HEK293 (cell line): ENCODE measurements at regions not wholly inside any gene's neighbourhood (a gene's known extent, or its start where the extent isn't known, plus 50 kb on each side); places are given as distances from the start of the nearest gene placed in this dataset.

Experiments
- BCL11B ChIP-seq: fragments of 450-650 bp; formaldehyde crosslinking; IDR thresholded peaks from 2 replicates; pipeline ENCODE4 v1.5.1; 2016; ENCODE audit warnings: low read depth, missing biosample characterization, missing genetic modification characterization
- EGR2 ChIP-seq: fragments of 450-650 bp; formaldehyde crosslinking; IDR thresholded peaks from 2 replicates; pipeline ENCODE4 v1.5.1; 2016; ENCODE audit warnings: low read depth, missing biosample characterization, missing genetic modification characterization
- GFI1B ChIP-seq: fragments of 450-650 bp; formaldehyde crosslinking; IDR thresholded peaks from 2 replicates; pipeline ENCODE4 v1.5.1; 2016; ENCODE audit warnings: missing biosample characterization, missing genetic modification characterization
- GLIS1 ChIP-seq: fragments of 450-650 bp; formaldehyde crosslinking; IDR thresholded peaks from 2 replicates; pipeline ENCODE4 v1.5.1; 2016; ENCODE audit warnings: missing biosample characterization, missing genetic modification characterization
- KLF8 ChIP-seq: fragments of 450-650 bp; formaldehyde crosslinking; IDR thresholded peaks from 2 replicates; pipeline ENCODE4 v1.5.1; 2016; ENCODE audit warnings: missing biosample characterization, missing genetic modification characterization
- SCRT2 ChIP-seq: fragments of 450-650 bp; formaldehyde crosslinking; IDR thresholded peaks from 2 replicates; pipeline ENCODE4 v1.5.1; 2016; ENCODE audit warnings: missing biosample characterization, missing genetic modification characterization
- ZBTB21 ChIP-seq: fragments of 450-650 bp; formaldehyde crosslinking; IDR thresholded peaks from 2 replicates; pipeline ENCODE4 v1.5.1; 2017; ENCODE audit warnings: missing biosample characterization, missing genetic modification characterization
- ZBTB49 ChIP-seq: fragments of 450-650 bp; formaldehyde crosslinking; IDR thresholded peaks from 2 replicates; pipeline ENCODE4 v1.5.1; 2016; ENCODE audit warnings: missing biosample characterization, missing genetic modification characterization, low read depth
- ZIC2 ChIP-seq: fragments of 450-650 bp; formaldehyde crosslinking; IDR thresholded peaks from 2 replicates; pipeline ENCODE4 v1.5.1; 2016; ENCODE audit warnings: missing biosample characterization, missing genetic modification characterization
- ZNF155 ChIP-seq: fragments of 450-650 bp; formaldehyde crosslinking; IDR thresholded peaks from 2 replicates; pipeline ENCODE4 v1.5.1; 2016; ENCODE audit warnings: missing biosample characterization, missing genetic modification characterization
- ZNF16 ChIP-seq: fragments of 450-650 bp; formaldehyde crosslinking; IDR thresholded peaks from 2 replicates; pipeline ENCODE4 v1.5.1; 2016; ENCODE audit warnings: low read depth, missing biosample characterization, missing genetic modification characterization
- ZNF169 ChIP-seq: fragments of 450-650 bp; formaldehyde crosslinking; IDR thresholded peaks from 2 replicates; pipeline ENCODE4 v1.5.1; 2016; ENCODE audit warnings: missing biosample characterization, missing genetic modification characterization
- ZNF202 ChIP-seq: fragments of 450-650 bp; formaldehyde crosslinking; IDR thresholded peaks from 2 replicates; pipeline ENCODE4 v1.5.1; 2016; ENCODE audit warnings: missing biosample characterization, missing genetic modification characterization, borderline replicate concordance
- ZNF221 ChIP-seq: fragments of 450-650 bp; formaldehyde crosslinking; IDR thresholded peaks from 2 replicates; pipeline ENCODE4 v1.5.1; 2017; ENCODE audit warnings: missing biosample characterization, missing genetic modification characterization, borderline replicate concordance
- ZNF223 ChIP-seq: fragments of 450-650 bp; formaldehyde crosslinking; IDR thresholded peaks from 2 replicates; pipeline ENCODE4 v1.5.1; 2016; ENCODE audit warnings: missing biosample characterization, missing genetic modification characterization
- ZNF366 ChIP-seq: fragments of 450-650 bp; formaldehyde crosslinking; conservative IDR thresholded peaks from 2 replicates; pipeline ENCODE4 v1.5.1; 2016; ENCODE audit warnings: missing biosample characterization, missing genetic modification characterization
- ZNF391 ChIP-seq: fragments of 450-650 bp; formaldehyde crosslinking; IDR thresholded peaks from 2 replicates; pipeline ENCODE4 v1.5.1; 2016; ENCODE audit warnings: low read depth, missing biosample characterization, missing genetic modification characterization, borderline replicate concordance
- ZNF394 ChIP-seq: fragments of 450-650 bp; formaldehyde crosslinking; IDR thresholded peaks from 2 replicates; pipeline ENCODE4 v1.5.1; 2016; ENCODE audit warnings: missing biosample characterization, missing genetic modification characterization, mild to moderate bottlenecking, moderate library complexity, borderline replicate concordance
- ZNF513 ChIP-seq: fragments of 450-650 bp; IDR thresholded peaks from 2 replicates; pipeline ENCODE4 v1.5.1; 2018; ENCODE audit warnings: missing biosample characterization, missing genetic modification characterization
- ZNF521 ChIP-seq: fragments of 450-650 bp; formaldehyde crosslinking; IDR thresholded peaks from 2 replicates; pipeline ENCODE4 v1.5.1; 2017; ENCODE audit warnings: missing biosample characterization, mild to moderate bottlenecking, missing genetic modification characterization
- ZNF549 ChIP-seq: fragments of 450-650 bp; IDR thresholded peaks from 2 replicates; pipeline ENCODE4 v1.5.1; 2018; ENCODE audit warnings: missing biosample characterization, missing genetic modification characterization, mild to moderate bottlenecking, inconsistent platforms, moderate library complexity
- ZNF561 ChIP-seq: fragments of 450-650 bp; IDR thresholded peaks from 2 replicates; pipeline ENCODE4 v1.5.1; 2018; ENCODE audit warnings: missing biosample characterization, missing genetic modification characterization, borderline replicate concordance
- ZNF571 ChIP-seq: fragments of 450-650 bp; formaldehyde crosslinking; IDR thresholded peaks from 2 replicates; pipeline ENCODE4 v1.5.0; 2017; ENCODE audit warnings: missing biosample characterization, missing genetic modification characterization
- ZNF580 ChIP-seq: fragments of 450-650 bp; formaldehyde crosslinking; IDR thresholded peaks from 2 replicates; pipeline ENCODE4 v1.5.1; 2016; ENCODE audit warnings: missing biosample characterization, missing genetic modification characterization
- ZNF600 ChIP-seq: fragments of 450-650 bp; formaldehyde crosslinking; IDR thresholded peaks from 2 replicates; pipeline ENCODE4 v1.5.1; 2016; ENCODE audit warnings: missing biosample characterization, missing genetic modification characterization
- ZNF701 ChIP-seq: fragments of 450-650 bp; formaldehyde crosslinking; IDR thresholded peaks from 2 replicates; pipeline ENCODE4 v1.5.1; 2016; ENCODE audit warnings: missing biosample characterization, missing genetic modification characterization
- ZSCAN30 ChIP-seq: fragments of 450-650 bp; IDR thresholded peaks from 2 replicates; pipeline ENCODE4 v1.5.1; 2018; ENCODE audit warnings: missing biosample characterization, mild to moderate bottlenecking, missing genetic modification characterization, moderate library complexity
- ZXDB ChIP-seq: fragments of 450-650 bp; formaldehyde crosslinking; IDR thresholded peaks from 2 replicates; pipeline ENCODE4 v1.5.1; 2016; ENCODE audit warnings: missing biosample characterization, missing genetic modification characterization
- TF ChIP-seq, protein P1 (sequence below): fragments of 450-650 bp; formaldehyde crosslinking; IDR thresholded peaks from 2 replicates; pipeline ENCODE4 v1.5.1; 2016; ENCODE audit warnings: missing biosample characterization, missing genetic modification characterization, borderline replicate concordance
- TF ChIP-seq, protein P2 (sequence below): fragments of 450-650 bp; formaldehyde crosslinking; IDR thresholded peaks from 2 replicates; pipeline ENCODE4 v1.5.1; 2017; ENCODE audit warnings: missing biosample characterization, missing genetic modification characterization

DNA sequence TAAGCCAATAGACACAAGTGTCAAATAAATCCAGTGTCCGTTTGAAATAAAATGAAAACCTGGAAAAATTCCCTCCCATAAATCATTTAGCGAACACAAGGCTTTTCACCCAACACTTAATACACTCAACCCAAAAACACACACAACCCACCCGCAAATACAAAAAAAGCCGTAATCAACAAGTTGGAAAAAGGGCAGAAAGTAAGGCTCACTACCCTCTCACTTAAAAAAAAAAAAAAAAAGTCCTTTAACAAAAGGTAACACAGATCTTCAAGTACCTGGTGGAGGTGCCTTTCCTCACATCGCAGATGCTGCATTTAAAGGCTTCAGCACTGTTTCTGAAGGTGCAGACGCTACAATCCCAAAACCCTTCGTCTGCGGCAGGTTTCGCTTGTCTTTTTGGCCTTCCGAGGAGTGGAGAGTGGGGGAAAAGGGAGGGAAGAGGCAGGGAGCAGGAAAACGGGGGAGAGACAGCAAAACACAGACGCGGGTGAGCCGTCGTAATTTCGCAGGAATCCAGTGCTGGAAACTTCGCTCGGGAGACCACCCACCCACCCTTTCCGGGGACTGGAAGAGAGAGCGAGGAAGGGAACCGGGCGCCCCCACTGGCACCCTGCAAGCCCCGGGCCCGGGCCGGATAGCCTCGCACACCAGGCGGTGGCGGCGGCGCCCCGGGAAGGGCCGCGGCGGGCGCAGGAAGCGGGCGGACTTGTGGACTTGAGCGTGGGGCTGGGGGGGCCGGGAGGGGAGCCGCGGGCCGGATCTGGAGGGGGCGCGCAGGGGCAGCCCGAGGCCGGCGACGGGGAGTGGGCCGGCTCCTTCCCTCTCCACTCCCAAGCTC, 401.8 kb downstream of the SHQ1 start, which contains the start of gene RYBP (continued):
- no peak for TF ChIP-seq ZBTB49 (tag by site-specific recombination)
- TF ChIP-seq ZXDB (tag by site-specific recombination), result no peak
- TF ChIP-seq KLF8, result no peak
- TF ChIP-seq ZNF701, result no peak
- TF ChIP-seq ZNF600 (tag by site-specific recombination), result peak; percentile 43; the same call in 1 of the 2 replicates
- TF ChIP-seq EGR2 (tag by site-specific recombination), result 0 out of 2 replicates have a peak, but pooled peaks have one; percentile 33
- TF ChIP-seq, protein P1, sequence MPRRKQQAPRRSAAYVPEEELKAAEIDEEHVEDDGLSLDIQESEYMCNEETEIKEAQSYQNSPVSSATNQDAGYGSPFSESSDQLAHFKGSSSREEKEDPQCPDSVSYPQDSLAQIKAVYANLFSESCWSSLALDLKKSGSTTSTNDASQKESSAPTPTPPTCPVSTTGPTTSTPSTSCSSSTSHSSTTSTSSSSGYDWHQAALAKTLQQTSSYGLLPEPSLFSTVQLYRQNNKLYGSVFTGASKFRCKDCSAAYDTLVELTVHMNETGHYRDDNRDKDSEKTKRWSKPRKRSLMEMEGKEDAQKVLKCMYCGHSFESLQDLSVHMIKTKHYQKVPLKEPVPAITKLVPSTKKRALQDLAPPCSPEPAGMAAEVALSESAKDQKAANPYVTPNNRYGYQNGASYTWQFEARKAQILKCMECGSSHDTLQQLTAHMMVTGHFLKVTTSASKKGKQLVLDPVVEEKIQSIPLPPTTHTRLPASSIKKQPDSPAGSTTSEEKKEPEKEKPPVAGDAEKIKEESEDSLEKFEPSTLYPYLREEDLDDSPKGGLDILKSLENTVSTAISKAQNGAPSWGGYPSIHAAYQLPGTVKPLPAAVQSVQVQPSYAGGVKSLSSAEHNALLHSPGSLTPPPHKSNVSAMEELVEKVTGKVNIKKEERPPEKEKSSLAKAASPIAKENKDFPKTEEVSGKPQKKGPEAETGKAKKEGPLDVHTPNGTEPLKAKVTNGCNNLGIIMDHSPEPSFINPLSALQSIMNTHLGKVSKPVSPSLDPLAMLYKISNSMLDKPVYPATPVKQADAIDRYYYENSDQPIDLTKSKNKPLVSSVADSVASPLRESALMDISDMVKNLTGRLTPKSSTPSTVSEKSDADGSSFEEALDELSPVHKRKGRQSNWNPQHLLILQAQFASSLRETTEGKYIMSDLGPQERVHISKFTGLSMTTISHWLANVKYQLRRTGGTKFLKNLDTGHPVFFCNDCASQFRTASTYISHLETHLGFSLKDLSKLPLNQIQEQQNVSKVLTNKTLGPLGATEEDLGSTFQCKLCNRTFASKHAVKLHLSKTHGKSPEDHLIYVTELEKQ (tag by site-specific recombination), result no peak
- peak; percentile 74 for TF ChIP-seq ZNF366 (tag by site-specific recombination)
- TF ChIP-seq ZBTB21, result no peak
- TF ChIP-seq ZNF223 (tag by site-specific recombination), result no peak
- no peak for TF ChIP-seq ZNF521
- TF ChIP-seq ZNF580 (tag by site-specific recombination), result no peak
- TF ChIP-seq BCL11B (tag by site-specific recombination), result no peak
- TF ChIP-seq GLIS1 (tag by site-specific recombination), result no peak
- TF ChIP-seq ZNF391 (tag by site-specific recombination), result no peak
- peak; percentile 39 for TF ChIP-seq ZIC2
- TF ChIP-seq, protein P2, sequence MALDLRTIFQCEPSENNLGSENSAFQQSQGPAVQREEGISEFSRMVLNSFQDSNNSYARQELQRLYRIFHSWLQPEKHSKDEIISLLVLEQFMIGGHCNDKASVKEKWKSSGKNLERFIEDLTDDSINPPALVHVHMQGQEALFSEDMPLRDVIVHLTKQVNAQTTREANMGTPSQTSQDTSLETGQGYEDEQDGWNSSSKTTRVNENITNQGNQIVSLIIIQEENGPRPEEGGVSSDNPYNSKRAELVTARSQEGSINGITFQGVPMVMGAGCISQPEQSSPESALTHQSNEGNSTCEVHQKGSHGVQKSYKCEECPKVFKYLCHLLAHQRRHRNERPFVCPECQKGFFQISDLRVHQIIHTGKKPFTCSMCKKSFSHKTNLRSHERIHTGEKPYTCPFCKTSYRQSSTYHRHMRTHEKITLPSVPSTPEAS (tag by site-specific recombination), result no peak
- no peak for TF ChIP-seq ZNF221 (tag by site-specific recombination)
- no peak for TF ChIP-seq ZNF561 (tag by site-specific recombination)
- no peak for TF ChIP-seq ZNF16 (tag by site-specific recombination)
- no peak for TF ChIP-seq ZNF571
- TF ChIP-seq ZNF155, result no peak
- TF ChIP-seq ZNF394, result no peak
- peak; percentile 94 for TF ChIP-seq SCRT2 (tag by site-specific recombination)
- no peak for TF ChIP-seq ZNF202 (tag by site-specific recombination)
- peak; percentile 27; the same call in 1 of the 2 replicates for TF ChIP-seq ZSCAN30 (tag by site-specific recombination)
- no peak for TF ChIP-seq GFI1B (tag by site-specific recombination)
- no peak for TF ChIP-seq ZNF169
- no peak for TF ChIP-seq ZNF513
- no peak for TF ChIP-seq ZNF549 (tag by site-specific recombination)
